ENCODE measurements at regions not wholly inside any gene's neighbourhood (a gene's known extent, or its start where the extent isn't known, plus 50 kb on each side); places are given as distances from the start of the nearest gene placed in this dataset.

- Histone ChIP-seq H3K36me3 (ENCODE audit: insufficient read depth, insufficient read length, low read length) (no peaks in the 10 kb centered on the region), H3K4me1 (ENCODE audit: insufficient read depth, insufficient read length) (no peaks in the 10 kb centered on the region), H3K4me3 (ENCODE audit: insufficient read length, low read depth) (no peak overlapping the region), H3K27me3 (ENCODE audit: insufficient read depth, insufficient read length) (no peaks in the 10 kb centered on the region), H3K9me3 (ENCODE audit: insufficient read depth, low read length) (no peaks in the 10 kb centered on the region), H3K9ac (ENCODE audit: insufficient read length, low read depth) (no peak overlapping the region)
- DNase-seq (ENCODE audit: low read depth, low spot score) = no peak
- TF ChIP-seq ZNF274 (IDR thresholded peaks at IDR 0.05; ENCODE audit: low read depth, low read length) (no peak), SUZ12 (IDR thresholded peaks at IDR 0.05; ENCODE audit: extremely low read depth, insufficient read depth, insufficient read length) (no peak), YY1 (IDR thresholded peaks at IDR 0.05; ENCODE audit: insufficient read depth, insufficient read length) (no peak)
Measured at GRCh38 chr3:144273601-144274000, 302.0 kb downstream of the DIPK2A start.

- H3K27me3 ChIP-seq (ENCODE audit: insufficient read depth, insufficient read length) = no peaks in the 10 kb centered on the region
- H3K4me3 ChIP-seq (ENCODE audit: insufficient read length, low read depth) = no peak overlapping the region
- TF ChIP-seq ZNF274 (IDR thresholded peaks at IDR 0.05; ENCODE audit: low read depth, low read length) (no peak), YY1 (IDR thresholded peaks at IDR 0.05; ENCODE audit: insufficient read depth, insufficient read length) (no peak), SUZ12 (IDR thresholded peaks at IDR 0.05; ENCODE audit: extremely low read depth, insufficient read depth, insufficient read length) (no peak)
- DNase-seq (ENCODE audit: low read depth, low spot score) = no peak
- H3K4me1 ChIP-seq (ENCODE audit: insufficient read depth, insufficient read length) = no peaks in the 10 kb centered on the region
- no peak overlapping the region for H3K9ac ChIP-seq (ENCODE audit: insufficient read length, low read depth)
- H3K9me3 ChIP-seq (ENCODE audit: insufficient read depth, low read length) = no peaks in the 10 kb centered on the region
- H3K36me3 ChIP-seq (ENCODE audit: insufficient read depth, insufficient read length, low read length) = no peaks in the 10 kb centered on the region
Measured at GRCh38 chr3:144275005-144275404, 303.4 kb downstream of the DIPK2A start.

- Histone ChIP-seq H3K4me1 (ENCODE audit: insufficient read depth, insufficient read length) (no peaks in the 10 kb centered on the region), H3K4me3 (ENCODE audit: insufficient read length, low read depth) (no peak overlapping the region), H3K9ac (ENCODE audit: insufficient read length, low read depth) (no peak overlapping the region), H3K27me3 (ENCODE audit: insufficient read depth, insufficient read length) (no peaks in the 10 kb centered on the region), H3K9me3 (ENCODE audit: insufficient read depth, low read length) (no peaks in the 10 kb centered on the region), H3K36me3 (ENCODE audit: insufficient read depth, insufficient read length, low read length) (no peaks in the 10 kb centered on the region)
- no peak for DNase-seq (ENCODE audit: low read depth, low spot score)
- TF ChIP-seq ZNF274 (IDR thresholded peaks at IDR 0.05; ENCODE audit: low read depth, low read length) (no peak), SUZ12 (IDR thresholded peaks at IDR 0.05; ENCODE audit: extremely low read depth, insufficient read depth, insufficient read length) (no peak), YY1 (IDR thresholded peaks at IDR 0.05; ENCODE audit: insufficient read depth, insufficient read length) (no peak)
Measured at GRCh38 chr3:144282313-144282712, 310.7 kb downstream of the DIPK2A start.

- no peaks in the 10 kb centered on the region for H3K9me3 ChIP-seq (ENCODE audit: insufficient read depth, low read length)
- no peak overlapping the region for H3K9ac ChIP-seq (ENCODE audit: insufficient read length, low read depth)
- no peak overlapping the region for H3K4me3 ChIP-seq (ENCODE audit: insufficient read length, low read depth)
- H3K36me3 ChIP-seq (ENCODE audit: insufficient read depth, insufficient read length, low read length) = no peaks in the 10 kb centered on the region
- H3K27me3 ChIP-seq (ENCODE audit: insufficient read depth, insufficient read length) = no peaks in the 10 kb centered on the region
- no peaks in the 10 kb centered on the region for H3K4me1 ChIP-seq (ENCODE audit: insufficient read depth, insufficient read length)
- no peak for DNase-seq (ENCODE audit: low read depth, low spot score)
- TF ChIP-seq ZNF274 (IDR thresholded peaks at IDR 0.05; ENCODE audit: low read depth, low read length) = no peak
- TF ChIP-seq YY1 (IDR thresholded peaks at IDR 0.05; ENCODE audit: insufficient read depth, insufficient read length) = no peak
Measured at GRCh38 chr3:144286235-144286910, 314.8 kb downstream of the DIPK2A start.

GRCh38 chr3:144287001-144287400, 315.4 kb downstream of the DIPK2A start:
- DNase-seq (ENCODE audit: low read depth, low spot score) = no peak
- Histone ChIP-seq H3K4me3 (ENCODE audit: insufficient read length, low read depth) (no peak overlapping the region), H3K9ac (ENCODE audit: insufficient read length, low read depth) (no peak overlapping the region), H3K36me3 (ENCODE audit: insufficient read depth, insufficient read length, low read length) (no peaks in the 10 kb centered on the region), H3K4me1 (ENCODE audit: insufficient read depth, insufficient read length) (no peaks in the 10 kb centered on the region), H3K27me3 (ENCODE audit: insufficient read depth, insufficient read length) (no peaks in the 10 kb centered on the region), H3K9me3 (ENCODE audit: insufficient read depth, low read length) (no peaks in the 10 kb centered on the region)
- TF ChIP-seq SUZ12 (IDR thresholded peaks at IDR 0.05; ENCODE audit: extremely low read depth, insufficient read depth, insufficient read length) (no peak), YY1 (IDR thresholded peaks at IDR 0.05; ENCODE audit: insufficient read depth, insufficient read length) (no peak), ZNF274 (IDR thresholded peaks at IDR 0.05; ENCODE audit: low read depth, low read length) (no peak)

GRCh38 chr3:144289057-144289456, 317.4 kb downstream of the DIPK2A start:
- TF ChIP-seq YY1 (IDR thresholded peaks at IDR 0.05; ENCODE audit: insufficient read depth, insufficient read length) = no peak
- TF ChIP-seq SUZ12 (IDR thresholded peaks at IDR 0.05; ENCODE audit: extremely low read depth, insufficient read depth, insufficient read length) = no peak
- no peak for TF ChIP-seq ZNF274 (IDR thresholded peaks at IDR 0.05; ENCODE audit: low read depth, low read length)
- no peaks in the 10 kb centered on the region for H3K27me3 ChIP-seq (ENCODE audit: insufficient read depth, insufficient read length)
- no peak overlapping the region for H3K9ac ChIP-seq (ENCODE audit: insufficient read length, low read depth)

GRCh38 chr3:144294659-144295538, 323.3 kb downstream of the DIPK2A start:
- H3K4me3 ChIP-seq (ENCODE audit: insufficient read length, low read depth) = no peak overlapping the region
- H3K4me1 ChIP-seq (ENCODE audit: insufficient read depth, insufficient read length) = no peaks in the 10 kb centered on the region
- DNase-seq (ENCODE audit: low read depth, low spot score) = no peak
- no peaks in the 10 kb centered on the region for H3K36me3 ChIP-seq (ENCODE audit: insufficient read depth, insufficient read length, low read length)
- no peaks in the 10 kb centered on the region for H3K9me3 ChIP-seq (ENCODE audit: insufficient read depth, low read length)
- no peaks in the 10 kb centered on the region for H3K27me3 ChIP-seq (ENCODE audit: insufficient read depth, insufficient read length)
- TF ChIP-seq YY1 (IDR thresholded peaks at IDR 0.05; ENCODE audit: insufficient read depth, insufficient read length) (no peak), SUZ12 (IDR thresholded peaks at IDR 0.05; ENCODE audit: extremely low read depth, insufficient read depth, insufficient read length) (no peak), ZNF274 (IDR thresholded peaks at IDR 0.05; ENCODE audit: low read depth, low read length) (no peak)
- H3K9ac ChIP-seq (ENCODE audit: insufficient read length, low read depth) = no peak overlapping the region

More at GRCh38 chr3:144289057-144289456, 317.4 kb downstream of the DIPK2A start:
- Histone ChIP-seq H3K36me3 (ENCODE audit: insufficient read depth, insufficient read length, low read length) (no peaks in the 10 kb centered on the region), H3K4me1 (ENCODE audit: insufficient read depth, insufficient read length) (no peaks in the 10 kb centered on the region), H3K4me3 (ENCODE audit: insufficient read length, low read depth) (no peak overlapping the region), H3K9me3 (ENCODE audit: insufficient read depth, low read length) (no peaks in the 10 kb centered on the region)
- DNase-seq (ENCODE audit: low read depth, low spot score) = no peak

All from NT2/D1 (cell line).